Activated gamma-delta T cell treated with Interleukin-2 at 50 U/mL for 16 hours (primary cell): ENCODE measurements at regions not wholly inside any gene's neighbourhood (a gene's known extent, or its start where the extent isn't known, plus 50 kb on each side); places are given as distances from the start of the nearest gene placed in this dataset.

ENCODE experiments used
- DNase-seq: peaks from one replicate; pipeline ENCODE4 v3.0.0-alpha.2; 2020

GRCh38 chr5:96064877-96065276, 103.2 kb upstream of the ELL2 start:
- no peak for DNase-seq

- DNase-seq = no peak
Observed at GRCh38 chr5:96062836-96063235, 101.2 kb upstream of the ELL2 start.

- no peak for DNase-seq
Observed at GRCh38 chr5:96058084-96058483, 96.4 kb upstream of the ELL2 start.

- DNase-seq = no peak
Observed at GRCh38 chr5:96054311-96055030, 92.8 kb upstream of the ELL2 start.

- no peak for DNase-seq
Observed at GRCh38 chr5:96053063-96053735, 91.5 kb upstream of the ELL2 start.

- no peak for DNase-seq
Observed at GRCh38 chr5:96052374-96052773, 90.7 kb upstream of the ELL2 start.

- no peak for DNase-seq
Observed at GRCh38 chr5:96051401-96051830, 89.8 kb upstream of the ELL2 start.

- DNase-seq = no peak
Observed at GRCh38 chr5:96050273-96050880, 88.7 kb upstream of the ELL2 start.

- DNase-seq = no peak
Observed at GRCh38 chr5:96049398-96050272, 88.0 kb upstream of the ELL2 start.

- no peak for DNase-seq
Observed at GRCh38 chr5:96048763-96049162, 87.1 kb upstream of the ELL2 start.

- DNase-seq = no peak
Observed at GRCh38 chr5:96045888-96046287, 84.2 kb upstream of the ELL2 start.

- no peak for DNase-seq
Observed at GRCh38 chr5:96043446-96043845, 81.8 kb upstream of the ELL2 start.

- no peak for DNase-seq
Observed at GRCh38 chr5:96037128-96037527, 75.5 kb upstream of the ELL2 start.

GRCh38 chr5:96036301-96036700, 74.7 kb upstream of the ELL2 start:
- DNase-seq = no peak

GRCh38 chr5:96035796-96036195, 74.1 kb upstream of the ELL2 start:
- no peak for DNase-seq

GRCh38 chr5:96033116-96033515, 71.5 kb upstream of the ELL2 start:
- no peak for DNase-seq

- no peak for DNase-seq
Observed at GRCh38 chr5:96031811-96032261, 70.2 kb upstream of the ELL2 start.

GRCh38 chr5:96031180-96031579, 69.5 kb upstream of the ELL2 start:
- no peak for DNase-seq

GRCh38 chr5:96026406-96027041, 64.9 kb upstream of the ELL2 start:
- no peak for DNase-seq

GRCh38 chr5:96024683-96025475, 63.2 kb upstream of the ELL2 start:
- DNase-seq = no peak

- DNase-seq = no peak
Observed at GRCh38 chr5:96023518-96023917, 61.9 kb upstream of the ELL2 start.

GRCh38 chr5:96022971-96023370, 61.3 kb upstream of the ELL2 start:
- DNase-seq = no peak
